NCI-H1417 (cell line): ENCODE measurements at regions not wholly inside any gene's neighbourhood (a gene's known extent, or its start where the extent isn't known, plus 50 kb on each side); places are given as distances from the start of the nearest gene placed in this dataset.

Experiments
- DNase-seq, 3 experiments: peaks; one replicate each; lab custom pipeline; 2025; lab: John Stamatoyannopoulos, UW

DNA sequence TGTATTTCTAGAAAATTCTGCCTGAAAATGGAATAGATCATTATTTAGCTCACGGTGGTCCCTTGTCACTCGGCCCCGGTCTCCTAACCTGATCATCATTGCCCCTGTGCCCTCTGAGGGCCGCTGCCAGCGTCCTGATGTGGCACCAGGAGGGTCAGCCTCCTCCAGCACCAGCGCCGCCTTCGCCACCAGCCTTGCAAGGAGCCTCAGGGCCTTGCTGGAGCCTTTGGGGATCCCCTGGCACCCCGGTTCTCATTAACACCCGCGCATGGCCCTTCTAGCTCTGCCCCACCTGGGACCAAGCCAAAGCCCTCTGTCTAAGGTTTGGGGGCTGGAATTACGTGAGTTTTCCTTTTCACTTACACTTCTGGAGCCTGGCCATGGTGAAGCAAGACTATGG, 282.5 kb upstream of the ADARB2 start:
- DNase-seq = no peak

DNA sequence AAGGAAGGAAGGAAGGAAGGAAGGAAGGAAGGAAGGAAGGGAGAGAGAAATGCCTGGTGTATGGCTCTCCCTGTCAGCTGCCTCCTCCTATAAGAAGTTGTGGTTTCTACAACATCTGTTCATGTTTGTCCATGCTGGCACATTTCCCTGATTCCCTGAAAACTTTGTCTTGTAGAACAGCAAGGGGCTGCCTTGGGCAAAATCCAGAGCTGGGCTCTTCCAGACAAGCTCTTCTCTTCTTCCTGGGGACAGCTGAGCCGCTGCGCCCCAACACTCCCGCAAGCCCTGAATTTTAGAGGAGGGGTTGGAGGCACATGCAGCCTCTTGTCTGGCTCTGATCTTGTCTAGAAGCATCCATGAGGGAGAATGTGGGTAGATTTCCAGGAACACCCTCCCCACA, 282.0 kb upstream of the ADARB2 start:
- DNase-seq = no peak

DNA sequence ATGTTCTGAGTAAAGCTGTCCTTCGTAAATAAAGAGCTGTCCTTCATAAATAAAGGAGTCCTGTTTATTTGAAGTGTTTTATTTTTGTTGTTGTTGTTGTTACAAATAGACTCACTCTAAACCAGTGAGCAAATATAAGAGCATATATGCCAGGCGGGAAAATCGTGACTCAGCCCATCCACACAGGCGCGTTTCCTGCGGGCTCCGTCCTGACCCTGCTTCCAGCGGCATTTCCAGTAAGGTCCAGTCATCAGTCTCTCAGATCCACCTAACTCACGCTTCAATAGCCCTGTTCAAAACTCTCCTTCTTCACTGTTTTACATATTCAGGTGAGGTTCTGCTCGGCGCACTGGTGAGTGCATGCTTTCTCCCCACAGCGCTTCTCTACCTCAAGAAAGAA, 277.2 kb upstream of the ADARB2 start:
- no peak for DNase-seq

DNA sequence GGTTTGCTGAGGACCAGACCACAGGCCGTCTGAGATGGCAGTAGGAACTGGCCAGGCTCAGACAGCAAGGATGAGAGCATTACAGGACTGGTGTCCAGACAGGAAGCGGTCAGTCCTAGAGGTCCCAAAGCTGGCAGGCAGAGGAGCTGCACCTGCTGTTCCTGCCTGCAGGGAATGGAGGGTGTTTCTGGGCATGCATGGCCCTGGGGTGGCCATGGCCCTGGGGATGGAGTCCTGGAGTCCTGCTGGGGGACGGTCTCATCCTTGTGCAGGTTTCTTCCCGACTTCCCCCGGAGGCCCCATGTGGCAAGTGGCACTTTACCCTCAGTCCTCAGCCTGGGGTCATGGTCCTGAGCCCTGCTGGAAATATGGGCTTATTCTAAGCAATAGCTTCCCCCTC, 274.9 kb upstream of the ADARB2 start:
- no peak for DNase-seq

DNA sequence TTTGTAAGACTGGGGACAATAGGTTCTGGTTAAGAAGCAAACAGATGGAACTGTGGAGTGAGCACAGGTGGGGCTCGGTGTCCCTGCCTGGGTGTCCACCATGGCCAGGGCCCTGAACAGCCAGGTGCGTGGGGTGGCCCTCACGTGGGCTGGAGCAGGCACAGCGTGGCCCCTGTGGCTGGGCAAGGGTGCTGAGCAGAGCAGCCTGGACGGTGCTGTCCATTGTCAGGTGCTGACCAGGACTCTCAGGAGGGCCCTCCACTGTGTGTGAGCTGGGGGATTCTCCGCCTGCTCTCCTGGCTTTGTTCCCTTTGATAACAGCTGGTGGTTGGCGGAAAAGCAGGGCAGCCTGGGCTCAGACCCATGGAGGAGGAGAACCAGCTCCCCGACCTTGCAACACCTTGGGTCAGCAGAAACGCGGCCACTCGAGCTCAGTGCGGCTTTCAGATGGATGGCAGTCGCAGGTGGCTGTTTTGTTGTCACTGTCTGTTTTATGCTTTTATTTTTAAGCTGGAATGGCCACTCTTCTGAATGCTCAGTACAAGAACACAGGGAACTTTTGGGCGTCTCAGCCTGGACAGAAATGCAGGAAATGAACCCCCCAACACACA, 273.9 kb upstream of the ADARB2 start:
- DNase-seq = no peak

- no peak for DNase-seq
Observed at GRCh38 chr10:2005546-2005945, 268.2 kb upstream of the ADARB2 start.

DNA sequence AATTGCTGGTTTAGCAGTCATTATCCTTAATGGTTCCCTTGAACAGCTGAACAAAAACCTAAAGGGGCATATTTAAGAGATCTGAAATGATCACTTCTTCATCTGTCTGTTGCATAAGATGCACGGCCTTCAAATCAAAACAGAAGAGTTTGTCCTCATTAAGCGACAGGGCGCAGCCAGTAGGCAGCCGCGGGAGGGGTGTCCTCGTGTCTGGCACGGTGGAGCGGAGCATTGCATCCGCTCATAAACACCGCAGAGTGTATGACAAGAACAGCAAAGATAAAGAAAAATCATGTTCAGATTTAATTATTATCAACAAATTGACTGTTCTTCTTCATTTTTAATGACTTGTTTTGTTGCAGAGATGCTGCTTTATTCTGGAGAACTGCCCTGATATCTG, 255.6 kb upstream of the ADARB2 start:
- no peak for DNase-seq

GRCh38 chr10:1989090-1989489, 251.8 kb upstream of the ADARB2 start:
- no peak for DNase-seq

DNA sequence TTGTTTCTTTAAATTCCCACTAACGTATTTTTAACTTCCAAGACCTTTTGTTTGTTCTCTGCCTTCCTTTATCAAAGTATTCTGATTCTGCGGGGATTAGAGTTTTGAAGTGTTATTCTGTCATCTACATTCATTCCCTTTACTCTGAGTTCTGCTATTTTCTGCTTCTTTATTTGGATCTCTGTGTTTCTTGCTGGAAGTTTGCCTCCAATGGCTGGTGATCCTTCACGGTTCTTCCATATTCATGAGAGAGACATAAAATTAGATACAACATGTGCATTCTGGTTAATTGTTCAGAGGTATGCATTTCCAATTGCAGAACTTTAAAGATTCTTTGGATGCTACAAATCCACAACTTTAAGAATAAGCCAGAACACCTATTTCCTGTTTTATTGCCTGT, 244.7 kb upstream of the ADARB2 start:
- no peak for DNase-seq

- DNase-seq = no peak
Observed at GRCh38 chr10:1980459-1980858, 243.1 kb upstream of the ADARB2 start.

GRCh38 chr10:1978584-1978983, 241.3 kb upstream of the ADARB2 start:
- no peak for DNase-seq

DNA sequence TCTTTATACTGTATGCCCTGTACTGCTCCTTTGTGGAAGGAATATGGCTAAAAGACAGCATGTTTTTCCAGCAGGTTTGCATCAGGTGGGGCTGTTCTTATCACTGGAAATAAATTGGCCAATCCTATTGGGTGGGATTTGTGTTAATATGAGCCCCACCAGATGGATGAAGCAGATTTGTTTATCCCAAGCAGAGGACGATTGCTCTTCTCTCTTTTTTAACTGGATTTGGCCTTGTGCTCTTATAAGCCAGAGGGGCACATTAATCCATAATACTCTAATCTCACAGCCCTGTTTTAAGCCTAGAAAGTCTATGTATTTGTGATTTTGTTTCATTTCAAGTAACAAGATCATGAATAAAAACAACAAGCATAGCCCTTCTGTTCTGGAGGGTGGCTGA, 240.1 kb upstream of the ADARB2 start:
- DNase-seq = no peak

DNA sequence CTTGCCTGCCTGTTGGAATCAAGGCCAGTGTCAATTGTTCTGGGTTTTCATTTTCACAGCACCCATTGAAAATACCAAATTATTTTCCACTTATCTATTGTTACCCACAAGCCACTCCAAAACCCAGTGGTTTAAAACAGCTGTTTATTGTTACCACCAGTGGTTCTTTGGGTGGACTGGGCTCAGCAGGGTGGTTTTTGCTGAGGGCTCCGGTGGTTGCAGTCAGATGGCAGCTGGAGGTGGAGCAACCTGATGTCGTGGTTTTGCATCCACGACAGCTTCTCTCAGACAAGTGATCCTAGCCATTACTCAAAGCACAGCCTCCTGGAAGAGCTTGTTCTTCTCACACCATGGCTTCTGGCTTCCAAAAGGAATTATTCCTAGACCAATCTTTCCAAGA, 235.1 kb upstream of the ADARB2 start:
- DNase-seq = no peak

GRCh38 chr10:1968257-1969033, 231.1 kb upstream of the ADARB2 start:
- DNase-seq = no peak

DNA sequence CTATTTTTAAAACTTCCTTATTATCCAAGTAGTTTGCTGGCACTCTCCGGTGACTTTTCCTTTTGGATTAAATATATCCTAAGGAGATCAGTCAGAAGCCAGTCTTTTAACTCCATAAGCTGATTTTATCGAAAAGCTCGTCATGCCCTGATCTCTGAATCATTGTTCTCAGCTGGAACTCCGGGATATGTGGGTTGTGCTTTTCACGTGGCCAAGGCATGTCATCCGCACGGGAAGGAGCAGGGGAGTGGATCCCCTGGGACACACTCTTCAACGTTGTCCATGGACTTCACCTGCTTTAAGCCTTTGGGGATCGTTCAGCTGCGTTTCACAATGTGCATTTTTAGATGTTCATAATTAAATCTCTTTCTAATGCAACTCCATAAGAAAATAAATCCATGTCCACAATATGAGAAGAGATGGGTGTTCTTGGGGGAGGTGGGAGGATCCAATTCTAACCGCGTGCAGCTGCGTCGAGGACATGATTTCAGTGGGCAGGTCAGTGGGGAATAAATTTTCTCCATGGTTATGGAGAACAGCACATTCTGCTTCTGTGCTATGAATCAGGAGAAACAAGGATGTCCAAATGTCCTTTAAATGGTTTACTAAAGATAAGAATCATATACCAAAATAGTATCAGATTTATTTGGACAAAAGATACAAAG, 229.5 kb upstream of the ADARB2 start:
- DNase-seq = peak in 1 of 3 experiments; percentile 72

DNA sequence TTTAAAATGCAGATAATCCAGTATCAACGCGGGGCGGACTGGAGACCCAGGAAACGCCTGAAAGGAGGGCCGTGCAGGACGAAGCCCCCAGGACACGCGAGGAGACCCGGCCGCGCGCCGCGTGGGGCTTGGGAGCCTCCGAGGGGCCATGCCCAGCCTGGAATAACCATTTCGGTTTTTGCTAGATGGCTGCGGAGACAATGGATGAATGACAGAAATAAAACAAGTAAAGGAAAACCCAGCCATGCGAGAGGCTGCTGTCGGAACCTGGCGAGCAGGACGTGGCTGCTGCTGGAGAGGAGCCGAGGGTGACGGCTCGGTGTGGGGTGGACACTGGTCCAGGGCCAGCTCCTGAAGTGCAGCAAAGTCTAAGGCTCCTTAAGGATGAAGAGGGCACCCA, 227.2 kb upstream of the ADARB2 start:
- no peak for DNase-seq

DNA sequence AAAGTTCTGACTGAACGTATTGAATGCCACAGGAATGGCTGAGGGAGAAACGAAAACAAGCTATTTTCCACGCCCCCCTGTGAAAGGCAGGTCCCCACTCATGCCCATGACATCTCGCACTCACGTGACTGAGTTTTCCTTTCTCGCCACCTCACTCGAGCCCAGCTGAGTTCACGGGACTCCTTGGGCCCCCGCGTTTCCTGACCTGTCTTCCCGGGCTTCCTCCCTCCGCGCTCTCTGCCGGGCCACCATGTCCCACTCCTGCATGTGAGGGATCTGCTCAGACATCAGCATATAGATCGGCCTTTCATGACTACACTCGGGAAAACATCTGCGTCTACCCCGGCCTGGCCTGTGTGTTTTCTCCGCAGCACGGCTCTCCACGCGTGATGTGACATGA, 226.0 kb upstream of the ADARB2 start:
- no peak for DNase-seq

- DNase-seq = peak in 1 of 3 experiments; percentile 2
Observed at GRCh38 chr10:1961989-1962388, 224.7 kb upstream of the ADARB2 start.

DNA sequence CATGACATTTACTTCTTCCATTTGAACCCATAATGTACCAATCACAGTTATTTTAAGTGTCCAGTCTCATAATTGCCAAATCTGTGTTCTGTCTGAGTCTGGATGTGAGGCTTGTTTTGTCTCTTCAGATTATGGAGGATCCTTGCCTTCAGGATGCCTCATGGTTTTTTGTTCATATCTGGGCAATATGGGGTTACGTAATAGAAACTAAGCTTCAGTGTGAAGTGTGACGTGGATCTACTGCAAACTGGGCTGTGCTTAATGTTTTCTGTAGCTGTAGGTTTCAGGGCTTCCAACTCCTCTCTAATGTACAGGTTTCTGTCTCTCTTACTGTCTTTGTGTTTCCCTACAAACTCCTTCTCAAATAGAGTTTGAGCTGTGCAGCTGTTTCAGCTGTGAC, 223.7 kb upstream of the ADARB2 start:
- no peak for DNase-seq

- no peak for DNase-seq
Observed at GRCh38 chr10:1957057-1957456, 219.7 kb upstream of the ADARB2 start.

GRCh38 chr10:1954300-1954699, 217.0 kb upstream of the ADARB2 start:
- DNase-seq = no peak

DNA sequence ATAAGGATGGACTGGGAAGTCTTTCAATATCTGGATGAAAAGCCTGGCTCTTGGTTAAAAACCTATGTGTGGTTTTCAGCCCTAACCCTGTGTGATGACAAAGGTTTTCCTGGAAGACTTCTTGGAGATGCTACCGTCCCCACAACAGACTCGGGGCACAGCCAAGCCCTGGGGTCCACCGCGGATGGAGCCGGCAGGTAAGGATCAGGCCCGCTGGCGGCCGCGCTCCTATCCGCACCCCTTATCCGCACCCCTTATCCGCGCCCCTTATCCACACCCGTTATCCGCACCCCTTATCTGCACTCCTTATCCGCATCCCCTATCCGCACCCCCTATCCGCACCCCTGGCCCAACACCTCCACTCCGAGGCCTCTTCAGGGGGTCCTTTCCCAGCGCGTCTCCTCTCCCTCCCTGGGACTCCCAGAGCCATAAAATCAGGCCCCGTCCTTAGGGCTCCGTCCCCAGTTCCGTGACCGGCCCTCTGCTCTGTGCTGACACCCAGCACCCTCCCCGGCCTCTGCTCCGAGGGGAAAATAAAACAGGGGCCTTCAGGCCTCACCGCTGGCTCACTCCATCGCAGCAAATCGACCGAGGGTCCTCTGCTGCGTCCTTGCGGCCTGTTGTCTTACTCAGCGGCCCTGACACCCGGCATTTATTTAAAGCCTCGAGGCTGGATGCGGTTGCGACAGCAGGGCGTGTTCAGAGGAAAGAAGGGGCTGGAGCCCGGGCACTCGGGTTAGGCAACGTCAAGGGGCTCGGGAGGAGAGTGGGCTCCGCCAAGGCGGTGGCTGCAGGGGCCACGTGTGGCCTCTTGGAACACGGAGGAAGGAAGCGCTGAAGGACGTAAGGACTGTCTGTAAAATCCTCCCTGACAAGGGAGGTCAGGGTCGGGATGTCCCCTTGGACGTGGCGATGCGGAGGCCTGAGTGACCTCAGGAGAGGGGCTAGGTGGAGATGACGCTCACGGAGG, 215.1 kb upstream of the ADARB2 start:
- DNase-seq = no peak
